HepG2 (cell line): ENCODE measurements at regions not wholly inside any gene's neighbourhood (a gene's known extent, or its start where the extent isn't known, plus 50 kb on each side); places are given as distances from the start of the nearest gene placed in this dataset.

Source experiments
- ATAC-seq: fragments of 200-7000 bp; cut with Tn5 transposase; 3 replicates; pipeline ENCODE4 v1.9.1; 2020; ENCODE audit warnings: mild to moderate bottlenecking, moderate library complexity
- BruUV-seq: library from RNA; stranded (reverse); fragments of 400-500 nt; replicated peaks from 2 replicates; lab custom pipeline; 2021; lab: Mats Ljungman, UMichigan
- CTCF ChIA-PET: fragments of 300-600 bp; formaldehyde crosslinking; extraction: SDS; loops from one replicate; lab custom pipeline; 2021; ENCODE audit warnings: low total read pairs, inconsistent platforms, low intra/inter-chr PET ratio; lab: Yijun Ruan, JAX
- POLR2A ChIA-PET: fragments of 350-600 bp; sonication (Branson Sonifier 250); formaldehyde crosslinking; loops from one replicate; lab custom pipeline; 2020; ENCODE audit warnings: antibody characterized with exemption, inconsistent platforms; lab: Yijun Ruan, JAX
- DNase-seq: peaks from one replicate; pipeline ENCODE4 v3.0.0-alpha.2; 2015; ENCODE audit warnings: low spot score
- FAIRE-seq: peaks from 3 replicates; lab custom pipeline; 2011; peaks lifted over from hg19 to GRCh38; lab: Jason Lieb, UNC
- H2AFZ ChIP-seq: one replicate; pipeline ENCODE4 v1.6.1; 2011; ENCODE audit warnings: low read length, inconsistent platforms
- H3K27ac ChIP-seq: fragments of 300-600 bp; 3 replicates; pipeline ENCODE4 v1.8.0; 2011; ENCODE audit warnings: mixed run types, mild to moderate bottlenecking, mixed read lengths, low read length, inconsistent platforms; ENCODE audit not compliant: insufficient read depth; ENCODE audit errors: extremely low read length
- H3K27me3 ChIP-seq, 2 experiments: fragments of 200-600 bp in 1 of 2; 2 replicates in 1 of 2; 3 replicates in 1 of 2; pipeline versions ENCODE4 v1.6.0 to v1.8.0; 2011; ENCODE audit warnings: low read length in 2 of 2, mild to moderate bottlenecking in 2 of 2, moderate library complexity in 2 of 2, inconsistent platforms in 1 of 2; ENCODE audit not compliant: insufficient read depth in 2 of 2, control insufficient read depth in 1 of 2
- H3K36me3 ChIP-seq, 2 experiments: fragments of 200-600 bp in 1 of 2; replicated peaks in 1 of 2; 2 replicates in 1 of 2; 3 replicates in 1 of 2; pipeline versions ENCODE4 v1.5.1 to v1.8.0; 2011; ENCODE audit warnings: low read length in 2 of 2, inconsistent platforms in 1 of 2; ENCODE audit not compliant: insufficient read depth in 2 of 2, control insufficient read depth in 1 of 2
- H3K4me1 ChIP-seq: 2 replicates; pipeline ENCODE4 v1.5.1; 2012; ENCODE audit warnings: low read length, inconsistent platforms; ENCODE audit not compliant: insufficient read depth
- H3K4me2 ChIP-seq: 2 replicates; pipeline ENCODE4 v1.6.0; 2011; ENCODE audit warnings: low read depth, low read length, inconsistent platforms
- H3K4me3 ChIP-seq, 3 experiments: fragments of 200-600 bp in 1 of 3; sonication (generic), shearing (Covaris generic) in 1 of 3; replicated peaks in 1 of 3; 2 replicates each; pipeline ENCODE4 v1.5.1; 2011 to 2016; ENCODE audit warnings: low read length in 3 of 3, inconsistent platforms in 2 of 3, low read depth in 2 of 3, mild to moderate bottlenecking in 2 of 3, control low read depth in 1 of 3, mixed read lengths in 1 of 3; ENCODE audit not compliant: insufficient read depth in 1 of 3
- H3K79me2 ChIP-seq: one replicate; pipeline ENCODE4 v1.6.1; 2011; ENCODE audit warnings: low read length, inconsistent platforms; ENCODE audit not compliant: insufficient read depth
- H3K9ac ChIP-seq: 2 replicates; pipeline ENCODE4 v1.6.0; 2011; ENCODE audit warnings: mild to moderate bottlenecking, low read depth, low read length, inconsistent platforms; ENCODE audit not compliant: insufficient read depth
- H3K9me3 ChIP-seq: 2 replicates; pipeline ENCODE4 v1.5.1; 2012; ENCODE audit warnings: mild to moderate bottlenecking, low read length
- H4K20me1 ChIP-seq: 2 replicates; pipeline ENCODE4 v1.6.0; 2011; ENCODE audit warnings: inconsistent platforms, mild to moderate bottlenecking, low read length, moderate library complexity; ENCODE audit not compliant: insufficient read depth
- ATAD3A ChIP-seq: sonication (generic); formaldehyde crosslinking; IDR thresholded peaks from 2 replicates; pipeline ENCODE4 v1.4.0; 2020; ENCODE audit warnings: missing genetic modification reagents
- CEBPZ ChIP-seq: IDR thresholded peaks from 2 replicates; pipeline ENCODE4 v1.6.1; 2012; ENCODE audit warnings: low read length, improper control_type of control experiment
- ELF1 ChIP-seq: sonication (generic); formaldehyde crosslinking; IDR thresholded peaks from 2 replicates; pipeline ENCODE4 v1.4.0; 2020; ENCODE audit warnings: missing genetic modification reagents
- ETV6 ChIP-seq: sonication (generic); formaldehyde crosslinking; conservative IDR thresholded peaks from 2 replicates; pipeline ENCODE4 v1.4.0; 2020; ENCODE audit warnings: missing genetic modification reagents
- HDAC6 ChIP-seq: fragments of 200-600 bp; sonication (generic); IDR thresholded peaks from 2 replicates; pipeline ENCODE4 v1.7.0; 2017; ENCODE audit warnings: mild to moderate bottlenecking, antibody characterized with exemption, low read length, low read depth
- MEIS1 ChIP-seq: sonication (generic); formaldehyde crosslinking; IDR thresholded peaks from 2 replicates; pipeline ENCODE4 v1.9.0; 2021; ENCODE audit warnings: mild to moderate bottlenecking, missing genetic modification reagents, moderate library complexity, borderline replicate concordance
- NFIB ChIP-seq: sonication (generic); formaldehyde crosslinking; IDR thresholded peaks from 2 replicates; pipeline ENCODE4 v1.9.0; 2021; ENCODE audit warnings: missing genetic modification reagents, mild to moderate bottlenecking, borderline replicate concordance
- SSRP1 ChIP-seq: IDR thresholded peaks from 2 replicates; pipeline ENCODE4 v1.6.1; 2016; ENCODE audit warnings: control low read depth
- ZFP36 ChIP-seq: fragments of 150-350 bp; IDR thresholded peaks from 2 replicates; pipeline ENCODE4 v1.6.1; 2018; ENCODE audit warnings: borderline replicate concordance, low read length, low read depth; ENCODE audit not compliant: partially characterized antibody
- ZMYM3 ChIP-seq: sonication (generic); formaldehyde crosslinking; IDR thresholded peaks from 2 replicates; pipeline ENCODE4 v1.5.1; 2020; ENCODE audit warnings: mild to moderate bottlenecking, missing genetic modification reagents
- ZNF251 ChIP-seq: sonication (generic); formaldehyde crosslinking; IDR thresholded peaks from 2 replicates; pipeline ENCODE4 v1.9.0; 2021; ENCODE audit warnings: mild to moderate bottlenecking, missing genetic modification reagents
- ZNF329 ChIP-seq: sonication (generic); formaldehyde crosslinking; IDR thresholded peaks from 2 replicates; pipeline ENCODE4 v1.9.0; 2021; ENCODE audit warnings: low read depth, mild to moderate bottlenecking, missing genetic modification reagents
- ZNF337 ChIP-seq: sonication (generic); formaldehyde crosslinking; IDR thresholded peaks from 2 replicates; pipeline ENCODE4 v1.5.1; 2020; ENCODE audit warnings: missing genetic modification reagents, low read depth, mild to moderate bottlenecking, borderline replicate concordance
- ZNF576 ChIP-seq: sonication (generic); formaldehyde crosslinking; IDR thresholded peaks from 2 replicates; pipeline ENCODE4 v1.4.0; 2020; ENCODE audit warnings: mild to moderate bottlenecking, missing genetic modification reagents
- ZNF589 ChIP-seq: sonication (generic); formaldehyde crosslinking; conservative IDR thresholded peaks from 2 replicates; pipeline ENCODE4 v1.8.0; 2022; ENCODE audit warnings: mild to moderate bottlenecking, moderate library complexity, missing genetic modification reagents
- ZNF839 ChIP-seq: sonication (generic); formaldehyde crosslinking; IDR thresholded peaks from 2 replicates; pipeline ENCODE4 v1.4.0; 2020; ENCODE audit warnings: missing genetic modification reagents, mild to moderate bottlenecking, borderline replicate concordance
- WGBS: methylation state at CpG from one replicate; pipeline ENCODE4 v1.1.6; 2017; ENCODE audit warnings: low lambda C conversion rate; 5-methylcytosine and 5-hydroxymethylcytosine counted together
- in situ Hi-C: cut with HindIII; loops from 2 replicates; pipeline ENCODE4 v1.10.0; 2017; ENCODE audit warnings: low pct_unique_long_range_greater_than_20kb; ENCODE audit not compliant: extremely low pct_ligation_motif_present
- intact Hi-C: fragments of 100-400 bp; cut with micrococcal nuclease; formaldehyde crosslinking; loops from one replicate; pipeline ENCODE4 v1.10.0; 2022; ENCODE audit not compliant: unreplicated experiment

GRCh38 chr6:156438350-156438923 is 338.7 kb upstream of the ARID1B start:
- Histone ChIP-seq H3K9me3 (no peaks in the 10 kb centered on the region), H2AFZ (no peak overlapping the region), H3K27ac (no peak overlapping the region), H3K36me3 (no peaks in the 10 kb centered on the region), H4K20me1 (no peaks in the 10 kb centered on the region), H3K27me3 (no peaks in the 10 kb centered on the region), H3K4me2 (no peak overlapping the region), H3K4me3 (no peak overlapping the region), H3K9ac (no peak overlapping the region), H3K79me2 (no peaks in the 10 kb centered on the region), H3K4me1 (no peaks in the 10 kb centered on the region)
- WGBS: 30% methylated on average over 10 of the region's 10 CpGs
- BruUV-seq: no TSS peak
- DNase-seq: no peak
- no peak for TF ChIP-seq ETV6 (CRISPR knock-in tag)
- no peak for TF ChIP-seq ZMYM3 (CRISPR knock-in tag)
- no peak for TF ChIP-seq ELF1
- no peak for TF ChIP-seq SSRP1 (CRISPR knock-in tag)
- no peak for TF ChIP-seq MEIS1 (CRISPR knock-in tag)
- no peak for TF ChIP-seq ATAD3A
- ChIA-PET POLR2A (no interaction called here), CTCF (no interaction called here)
- in situ Hi-C loops: no loop called here
- intact Hi-C loops: no loop called here
- no peak for FAIRE-seq
- ATAC-seq: no peak

DNA sequence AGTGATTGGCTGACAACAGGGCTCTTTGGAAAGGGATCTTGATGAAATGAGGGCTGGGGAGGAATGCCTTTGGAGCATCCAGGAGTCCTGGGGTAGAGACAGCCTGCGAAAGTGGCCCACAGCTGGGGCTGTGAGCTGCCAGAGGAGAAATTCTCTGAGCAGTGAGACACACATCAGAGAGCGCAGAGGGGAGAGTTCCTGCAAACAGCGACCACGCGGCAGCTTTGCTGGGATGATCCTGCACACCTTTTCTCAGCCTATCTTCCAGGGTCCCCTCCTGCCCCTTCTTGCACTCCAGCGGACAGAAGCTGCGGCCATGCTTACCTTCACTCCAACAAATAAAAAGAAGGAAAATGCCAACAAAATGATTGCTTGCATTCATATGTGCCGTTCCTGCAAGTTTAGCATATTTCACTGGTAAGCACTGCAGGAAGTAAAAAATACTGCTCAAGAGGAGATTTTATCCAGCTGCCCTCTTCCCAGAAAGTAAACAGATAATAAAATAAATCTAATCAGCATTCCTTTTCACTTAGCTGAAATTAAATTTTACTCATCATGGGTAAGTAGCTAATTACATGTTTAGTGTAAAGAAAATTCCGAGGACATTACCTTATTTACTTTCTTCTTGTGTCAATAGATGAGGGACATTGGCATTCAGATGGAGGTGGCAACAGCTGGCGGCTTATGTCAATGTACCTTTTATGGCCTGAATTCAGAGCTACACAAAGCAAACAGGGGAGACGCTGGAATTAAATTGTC is 339.9 kb upstream of the ARID1B start:
- no peaks in the 10 kb centered on the region for H3K9me3 ChIP-seq
- H3K4me1 ChIP-seq: no peaks in the 10 kb centered on the region
- BruUV-seq: no TSS peak
- no peak for ATAC-seq
- no peaks in the 10 kb centered on the region for H4K20me1 ChIP-seq
- no peaks in the 10 kb centered on the region for H3K36me3 ChIP-seq
- no peak for DNase-seq
- intact Hi-C loops: no loop called here
- ChIA-PET CTCF (no interaction called here), POLR2A (no interaction called here)
- FAIRE-seq: no peak
- no peak overlapping the region for H3K4me3 ChIP-seq
- 42% methylated on average over 11 of the region's 11 CpGs for WGBS
- in situ Hi-C loops: no loop called here
- H3K27me3 ChIP-seq: no peaks in the 10 kb centered on the region
- H3K9ac ChIP-seq: no peak overlapping the region
- no peak overlapping the region for H3K4me2 ChIP-seq
- H3K27ac ChIP-seq: no peak overlapping the region
- H2AFZ ChIP-seq: no peak overlapping the region
- no peaks in the 10 kb centered on the region for H3K79me2 ChIP-seq
- no peak for TF ChIP-seq ZNF337 (CRISPR knock-in tag)
- TF ChIP-seq ZNF329 (CRISPR knock-in tag): no peak
- TF ChIP-seq CEBPZ: no peak
- no peak for TF ChIP-seq ZNF251 (CRISPR knock-in tag)
- TF ChIP-seq ZNF576 (CRISPR knock-in tag): no peak
- TF ChIP-seq HDAC6: no peak
- TF ChIP-seq ZNF589 (CRISPR knock-in tag): no peak
- TF ChIP-seq ZNF839: no peak
- TF ChIP-seq NFIB: no peak
- no peak for TF ChIP-seq ZFP36
